Endothelial cell of umbilical vein (primary cell): ENCODE measurements at regions not wholly inside any gene's neighbourhood (a gene's known extent, or its start where the extent isn't known, plus 50 kb on each side); places are given as distances from the start of the nearest gene placed in this dataset.
A peak's percentile ranks its signal among the peaks of the same experiment; 100 is the strongest.

Experiments used
- CTCF ChIP-seq, 2 donors: IDR thresholded peaks; 1 replicate in 1 of 2; 2 replicates in 1 of 2; pipeline ENCODE4 v1.5.1; 2011; ENCODE audit warnings: low read length in 2 of 2, mild to moderate bottlenecking in 2 of 2, moderate library complexity in 2 of 2, control low read depth in 1 of 2, inconsistent platforms in 1 of 2, low read depth in 1 of 2; ENCODE audit not compliant: insufficient read depth in 1 of 2; ENCODE audit errors: extremely low read depth in 1 of 2
- FOS ChIP-seq: IDR thresholded peaks from 2 replicates; pipeline ENCODE4 v1.6.1; 2011; ENCODE audit warnings: mild to moderate bottlenecking, low read length, moderate library complexity, borderline replicate concordance; ENCODE audit not compliant: insufficient read depth
- MYC ChIP-seq: IDR thresholded peaks from one replicate; pipeline ENCODE4 v1.6.1; 2011; ENCODE audit warnings: mild to moderate bottlenecking, low read depth, low read length
- POLR2A ChIP-seq: IDR thresholded peaks from 2 replicates; pipeline ENCODE4 v1.6.1; 2012; ENCODE audit warnings: low read depth, mild to moderate bottlenecking, control low read depth, low read length
- POLR2AphosphoS5 ChIP-seq: IDR thresholded peaks from 2 replicates; pipeline ENCODE4 v1.6.1; 2012; ENCODE audit warnings: low read depth, mild to moderate bottlenecking, control low read depth, low read length, moderate library complexity; ENCODE audit not compliant: insufficient read depth

DNA sequence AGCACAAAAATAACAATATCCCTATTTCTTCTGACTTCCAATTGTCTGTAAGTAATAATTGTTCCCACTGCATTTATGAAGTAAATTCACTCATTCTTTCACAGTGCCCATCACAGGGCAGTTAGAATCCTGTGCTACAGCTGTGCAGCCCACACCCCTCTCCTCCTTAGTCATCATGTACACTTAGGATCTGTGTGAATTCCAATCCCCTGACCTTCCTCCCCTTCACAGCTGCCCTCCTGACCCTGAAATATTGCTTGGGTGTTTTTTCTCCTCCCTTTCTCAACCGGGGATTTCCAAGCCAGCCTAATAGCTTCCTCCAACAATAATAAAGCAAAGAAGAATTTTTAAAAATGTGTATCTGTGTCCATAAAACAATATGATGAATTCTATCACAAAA is 91.5 kb upstream of the BEND6 start:
- TF ChIP-seq CTCF (IDR thresholded peaks at IDR 0.05; ENCODE audit: extremely low read depth in 1 of 2, insufficient read depth in 1 of 2, low read depth in 1 of 2, low read length in 2 of 2) (no peak), MYC (no peak), POLR2AphosphoS5 (peak; percentile 50), FOS (peak; percentile 50), POLR2A (no peak)
